ENCODE measurements at regions not wholly inside any gene's neighbourhood (a gene's known extent, or its start where the extent isn't known, plus 50 kb on each side); places are given as distances from the start of the nearest gene placed in this dataset.

GRCh38 chr12:77722536-77722935, 108.2 kb upstream of the NAV3 start:
- DNase-seq = no peak

GRCh38 chr12:77720258-77720657, 110.4 kb upstream of the NAV3 start:
- DNase-seq = peak in 1 of 2 experiments; percentile 5

GRCh38 chr12:77710209-77710608, 120.5 kb upstream of the NAV3 start:
- DNase-seq = no peak

- DNase-seq = no peak
These were observed 133.6 kb upstream of the NAV3 start for GRCh38 chr12:77697126-77697525.

GRCh38 chr12:77696183-77696582, 134.5 kb upstream of the NAV3 start:
- DNase-seq = no peak

GRCh38 chr12:77689510-77690086, 141.1 kb upstream of the NAV3 start:
- no peak for DNase-seq

GRCh38 chr12:77687321-77687720, 143.4 kb upstream of the NAV3 start:
- no peak for DNase-seq

- no peak for DNase-seq
These were observed 143.9 kb upstream of the NAV3 start for GRCh38 chr12:77686760-77687159.

GRCh38 chr12:77685901-77686300, 144.8 kb upstream of the NAV3 start:
- no peak for DNase-seq

GRCh38 chr12:77685112-77685511, 145.6 kb upstream of the NAV3 start:
- peak; percentile 5 to 59 for DNase-seq

GRCh38 chr12:77682488-77682887, 148.2 kb upstream of the NAV3 start:
- no peak for DNase-seq

GRCh38 chr12:77681726-77682125, 149.0 kb upstream of the NAV3 start:
- no peak for DNase-seq

- DNase-seq = no peak
These were observed 151.0 kb upstream of the NAV3 start for GRCh38 chr12:77679686-77680085.

GRCh38 chr12:77678621-77679020, 152.1 kb upstream of the NAV3 start:
- DNase-seq = no peak

GRCh38 chr12:77667101-77667500, 163.6 kb upstream of the NAV3 start:
- no peak for DNase-seq

GRCh38 chr12:77648716-77649115, 182.0 kb upstream of the NAV3 start:
- no peak for DNase-seq

- DNase-seq = no peak
These were observed 184.6 kb upstream of the NAV3 start for GRCh38 chr12:77645966-77646598.

- no peak for DNase-seq
These were observed 185.6 kb upstream of the NAV3 start for GRCh38 chr12:77644915-77645605.

GRCh38 chr12:77642246-77642645, 188.4 kb upstream of the NAV3 start:
- no peak for DNase-seq

GRCh38 chr12:77640356-77640755, 190.3 kb upstream of the NAV3 start:
- DNase-seq = no peak

- DNase-seq = no peak
These were observed 199.8 kb upstream of the NAV3 start for GRCh38 chr12:77630790-77631445.

- DNase-seq = no peak
These were observed 200.3 kb upstream of the NAV3 start for GRCh38 chr12:77630344-77630743.

GRCh38 chr12:77629141-77629540, 201.6 kb upstream of the NAV3 start:
- no peak for DNase-seq

- peak in 1 of 2 experiments; percentile 2 for DNase-seq
These were observed 205.3 kb upstream of the NAV3 start for GRCh38 chr12:77625441-77625840.
